K562 (cell line): ENCODE measurements at regions not wholly inside any gene's neighbourhood (a gene's known extent, or its start where the extent isn't known, plus 50 kb on each side); places are given as distances from the start of the nearest gene placed in this dataset.
A peak's percentile ranks its signal among the peaks of the same experiment; 100 is the strongest.
"Not testable (repeated sequence)": the region's sequence is repeated elsewhere in the genome, so short reads cannot be mapped to it uniquely, and the experiment has no call there.

Experiments
- ATAC-seq: fragments of 200-7000 bp; cut with Tn5 transposase; 3 replicates; pipeline ENCODE4 v1.9.1; 2020; ENCODE audit warnings: moderate library complexity
- BruUV-seq: library from RNA; stranded (reverse); fragments of 400-500 nt; replicated peaks from 2 replicates; lab custom pipeline; 2021; lab: Mats Ljungman, UMichigan
- CTCF ChIA-PET: fragments of 300-600 bp; formaldehyde crosslinking; extraction: SDS; loops from one replicate; lab custom pipeline; 2021; ENCODE audit warnings: low intra/inter-chr PET ratio; lab: Yijun Ruan, JAX
- POLR2A ChIA-PET: fragments of 300-600, 350-650 bp; sonication (Branson Sonifier 250); formaldehyde crosslinking; extraction: SDS; loops from one replicate; lab custom pipeline; 2021; ENCODE audit warnings: antibody characterized with exemption, inconsistent platforms; lab: Yijun Ruan, JAX
- DNase-seq, 4 experiments: peaks; one replicate each; pipeline versions ENCODE4 v3.0.0 to v3.0.0-alpha.2; 2011 to 2018; ENCODE audit warnings: low spot score in 3 of 4, mixed read lengths in 3 of 4; ENCODE audit errors: extremely low read depth in 1 of 4
- FAIRE-seq: peaks from 2 replicates; lab custom pipeline; 2011; peaks lifted over from hg19 to GRCh38; lab: Jason Lieb, UNC
- H2AFZ ChIP-seq: 2 replicates; pipeline ENCODE4 v1.6.0; 2011; ENCODE audit warnings: low read depth, low read length, control low read depth, inconsistent platforms
- H3K27ac ChIP-seq: fragments of 200-600 bp; 3 replicates; pipeline ENCODE4 v1.8.0; 2011; ENCODE audit warnings: low read depth, mild to moderate bottlenecking, control low read depth, inconsistent platforms, low read length, moderate library complexity, mixed read lengths; ENCODE audit errors: extremely low read depth
- H3K27me3 ChIP-seq, 2 experiments: fragments of 300-600 bp in 1 of 2; 2 replicates in 1 of 2; 3 replicates in 1 of 2; pipeline versions ENCODE4 v1.6.0 to v1.8.0; 2011; ENCODE audit warnings: inconsistent platforms in 2 of 2, low read length in 2 of 2, mild to moderate bottlenecking in 1 of 2, mixed read lengths in 1 of 2, moderate library complexity in 1 of 2; ENCODE audit not compliant: control insufficient read depth in 2 of 2, insufficient read depth in 2 of 2
- H3K36me3 ChIP-seq: fragments of 300-600 bp; 3 replicates; pipeline ENCODE4 v1.8.0; 2011; ENCODE audit warnings: mild to moderate bottlenecking, low read length, inconsistent platforms; ENCODE audit not compliant: control insufficient read depth, insufficient read depth
- H3K4me1 ChIP-seq, 2 experiments: fragments of 200-600 bp in 1 of 2; replicated peaks in 1 of 2; 2 replicates in 1 of 2; 3 replicates in 1 of 2; pipeline versions ENCODE4 v1.5.1 to v1.8.0; 2011; ENCODE audit warnings: inconsistent platforms in 2 of 2, low read length in 2 of 2, mild to moderate bottlenecking in 1 of 2, mixed read lengths in 1 of 2, moderate library complexity in 1 of 2; ENCODE audit not compliant: control insufficient read depth in 2 of 2, insufficient read depth in 2 of 2
- H3K4me2 ChIP-seq: 2 replicates; pipeline ENCODE4 v1.6.1; 2011; ENCODE audit warnings: low read length, control low read depth, inconsistent platforms, mixed read lengths; ENCODE audit not compliant: insufficient read depth
- H3K4me3 ChIP-seq: fragments of 200-600 bp; sonication (generic), shearing (Covaris generic); 2 replicates; pipeline ENCODE4 v1.5.1; 2016; ENCODE audit warnings: control low read depth, inconsistent platforms
- H3K79me2 ChIP-seq: fragments of 200-600 bp; 3 replicates; pipeline ENCODE4 v1.8.0; 2011; ENCODE audit warnings: low read length, inconsistent platforms; ENCODE audit not compliant: control insufficient read depth, insufficient read depth
- H3K9ac ChIP-seq, 2 experiments: 2 replicates each; pipeline versions ENCODE4 v1.6.0 to v1.6.1; 2011; ENCODE audit warnings: low read depth in 2 of 2, low read length in 2 of 2, control low read depth in 1 of 2, inconsistent platforms in 1 of 2, mild to moderate bottlenecking in 1 of 2, mixed read lengths in 1 of 2; ENCODE audit not compliant: insufficient read depth in 1 of 2
- H3K9me1 ChIP-seq: one replicate; pipeline ENCODE4 v1.6.0; 2011; ENCODE audit warnings: inconsistent platforms, mild to moderate bottlenecking, low read length, moderate library complexity; ENCODE audit not compliant: control insufficient read depth, insufficient read depth
- H3K9me3 ChIP-seq: replicated peaks from 2 replicates; pipeline ENCODE4 v1.5.1; 2011; ENCODE audit warnings: low read depth, low read length, inconsistent platforms; ENCODE audit not compliant: control insufficient read depth, insufficient read depth
- H4K20me1 ChIP-seq: replicated peaks from 2 replicates; pipeline ENCODE4 v1.6.1; 2011; ENCODE audit warnings: low read length, inconsistent platforms, mixed read lengths; ENCODE audit not compliant: control insufficient read depth, insufficient read depth
- FOSL1 ChIP-seq: fragments of 200-800 bp; sonication (Bioruptor generic); conservative IDR thresholded peaks from 2 replicates; pipeline ENCODE4 v1.6.1; 2016; ENCODE audit warnings: missing genetic modification characterization, missing compliant biosample characterization
- JUND ChIP-seq, 2 experiments: IDR thresholded peaks; 2 replicates in 1 of 2; 3 replicates in 1 of 2; pipeline ENCODE4 v1.6.1; 2011; ENCODE audit warnings: borderline replicate concordance in 2 of 2, low read depth in 2 of 2, low read length in 2 of 2, improper control_type of control experiment in 1 of 2, missing biosample characterization in 1 of 2, missing genetic modification characterization in 1 of 2, missing genetic modification reagents in 1 of 2
- TEAD4 ChIP-seq, 2 experiments: sonication (generic) in 1 of 2; formaldehyde crosslinking in 1 of 2; IDR thresholded peaks; 2 replicates each; pipeline versions ENCODE4 v1.6.1 to v1.8.0; 2012 to 2022; ENCODE audit warnings: borderline replicate concordance in 1 of 2, inconsistent platforms in 1 of 2, low read length in 1 of 2, mild to moderate bottlenecking in 1 of 2, missing genetic modification reagents in 1 of 2
- WGBS: fragments of 100-300 bp; shearing (Covaris generic); methylation state at CpG from one replicate; pipeline ENCODE4 v1.1.6; 2016; ENCODE audit warnings: low coverage, mixed read lengths; ENCODE audit not compliant: insufficient coverage; ENCODE audit errors: missing lambda C conversion rate; 5-methylcytosine and 5-hydroxymethylcytosine counted together
- in situ Hi-C: fragments of 300-500 bp; cut with MboI; formaldehyde crosslinking; loops from 4 replicates; pipeline ENCODE4 v1.15.0; 2018; ENCODE audit warnings: inconsistent platforms, mixed read lengths
- intact Hi-C: fragments of 100-400 bp; cut with micrococcal nuclease; formaldehyde crosslinking; loops from 2 replicates; pipeline ENCODE4 v1.14.2; 2022

DNA sequence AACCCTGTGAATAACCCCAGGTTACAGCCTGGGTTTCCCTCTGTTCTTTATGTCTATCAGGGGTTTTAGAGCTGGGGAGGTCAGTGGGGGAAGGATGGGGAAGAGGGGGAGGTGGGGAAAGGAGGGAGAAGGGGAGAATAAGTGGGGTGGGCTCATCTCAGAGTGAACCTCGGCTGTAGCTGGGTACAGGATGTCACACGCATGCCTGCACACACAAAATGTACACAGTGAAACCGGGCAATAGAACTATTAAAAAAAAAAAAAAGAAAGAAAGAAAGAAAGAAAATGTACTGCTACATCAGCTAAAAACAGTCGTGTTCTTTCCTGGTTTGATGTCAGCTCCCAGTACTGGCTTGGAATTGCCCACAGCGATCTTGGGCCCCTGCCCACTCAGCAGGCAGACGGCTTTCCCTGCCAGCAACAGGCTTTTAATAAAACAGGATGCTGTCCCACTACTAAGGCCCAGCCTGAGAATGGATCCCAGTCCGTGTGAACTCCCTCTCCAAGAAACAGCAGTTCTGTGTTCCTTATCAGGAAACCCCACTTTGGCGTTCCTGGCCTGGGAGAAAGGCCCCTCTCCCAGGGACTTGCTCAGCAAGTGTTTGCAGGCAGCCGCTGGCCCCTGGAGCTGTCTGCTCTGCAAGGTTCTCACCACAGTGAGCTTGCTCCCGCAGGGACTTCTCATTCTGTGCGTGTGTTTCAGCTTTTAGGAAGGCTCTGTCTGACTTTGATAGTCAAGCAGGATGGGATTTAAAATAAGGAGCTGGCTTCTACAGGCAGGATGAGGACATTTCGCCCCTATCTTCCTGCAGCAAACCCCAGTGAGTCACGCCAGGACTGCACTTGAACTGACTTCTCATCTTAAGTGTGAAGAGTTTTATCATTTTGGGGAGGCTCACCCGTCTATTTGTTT lies 225.6 kb downstream of the BCL2L11 start:
- ATAC-seq (peak; percentile 86), FAIRE-seq (peak; percentile 98)
- POLR2A ChIA-PET; TF ChIP-seq TEAD4 (CRISPR knock-in tag; IDR thresholded peaks at IDR 0.05; ENCODE audit: borderline replicate concordance); JUND (tag; IDR thresholded peaks at IDR 0.05; ENCODE audit: borderline replicate concordance, low read depth, low read length): not testable (repeated sequence)
- peak; percentile 47; the same call in 1 of the 2 replicates for TF ChIP-seq FOSL1 (tag)
- 0 out of 2 replicates have a peak, but pooled peaks have one; percentile 16 for TF ChIP-seq TEAD4 (IDR thresholded peaks at IDR 0.05; ENCODE audit: low read length)
- 0 out of 2 replicates have a peak, but pooled peaks have one; percentile 26 for TF ChIP-seq JUND (IDR thresholded peaks at IDR 0.05; ENCODE audit: borderline replicate concordance, low read depth, low read length)
- TF ChIP-seq, all 486 proteins: peak for 3; not testable (repeated sequence) for 483
- H3K4me3 ChIP-seq, H3K36me3 ChIP-seq, H4K20me1 ChIP-seq, H3K9me3 ChIP-seq, H3K9me1 ChIP-seq, CTCF ChIA-PET, in situ Hi-C loops, H3K27me3 ChIP-seq, H2AFZ ChIP-seq, intact Hi-C loops, H3K9ac ChIP-seq, BruUV-seq, H3K79me2 ChIP-seq, H3K4me1 ChIP-seq: not testable (repeated sequence)
- Histone ChIP-seq H3K4me2 (peak overlapping the region; percentile 41), H3K27ac (peak overlapping the region; percentile 74; the same call in 2 of the 3 replicates)
- peak in 1 of 4 experiments; percentile 75 for DNase-seq
- WGBS, result 0% methylated on average over 4 of the region's 14 CpGs

DNA sequence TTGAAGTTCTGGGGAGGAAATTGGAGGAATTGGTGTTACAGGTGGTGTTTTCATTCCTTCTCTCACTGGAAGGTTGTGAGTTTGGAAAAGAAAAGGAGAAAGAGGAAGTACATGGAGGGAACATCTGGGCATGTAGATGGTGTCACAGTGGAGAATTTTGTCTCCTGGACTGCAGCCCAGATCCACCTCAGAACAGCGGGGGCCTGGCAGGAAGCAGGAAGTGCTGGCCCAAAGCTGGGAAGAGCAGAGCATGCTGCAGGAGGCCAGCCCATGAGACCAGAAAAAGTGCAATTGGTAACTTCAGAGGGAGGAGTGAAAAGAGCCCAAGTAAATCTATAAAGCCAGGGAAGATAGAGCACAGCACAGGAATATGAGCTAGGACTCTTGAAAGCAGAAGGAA lies 227.0 kb downstream of the BCL2L11 start:
- H3K9me3 ChIP-seq, DNase-seq, POLR2A ChIA-PET, CTCF ChIA-PET, H3K4me3 ChIP-seq, H3K27me3 ChIP-seq, BruUV-seq, H3K9ac ChIP-seq, H3K27ac ChIP-seq, H3K9me1 ChIP-seq, H3K79me2 ChIP-seq, H4K20me1 ChIP-seq, H3K4me1 ChIP-seq, H3K36me3 ChIP-seq, H2AFZ ChIP-seq, in situ Hi-C loops, intact Hi-C loops, H3K4me2 ChIP-seq: not testable (repeated sequence)
- no CpG with 5 or more reads among the region's 1 CpG for WGBS
- ATAC-seq (peak; percentile 45), FAIRE-seq (peak; percentile 87)

DNA sequence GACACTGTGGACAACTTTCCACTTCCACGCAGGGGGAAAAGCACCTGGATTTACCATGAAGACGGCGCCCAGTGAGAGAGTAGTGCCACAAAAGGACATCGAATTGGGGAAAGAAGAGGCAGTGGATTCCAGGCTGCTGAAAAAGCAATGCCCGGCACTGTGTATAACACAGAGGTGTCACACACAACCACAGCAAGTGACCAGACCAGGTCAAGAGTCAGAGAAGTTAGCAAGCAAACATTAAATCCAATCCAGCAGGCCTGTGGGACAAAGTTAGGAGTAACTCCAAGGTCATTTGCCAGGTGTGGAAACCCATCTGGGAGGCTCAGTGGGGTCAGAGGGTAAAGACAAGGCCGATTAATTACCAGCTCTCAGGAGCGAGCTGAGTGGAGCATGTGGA lies 227.6 kb downstream of the BCL2L11 start:
- H2AFZ ChIP-seq, POLR2A ChIA-PET, intact Hi-C loops, H3K9ac ChIP-seq, H3K36me3 ChIP-seq, H3K4me1 ChIP-seq, ATAC-seq, CTCF ChIA-PET, in situ Hi-C loops, H3K27ac ChIP-seq, H3K79me2 ChIP-seq, H3K27me3 ChIP-seq, H4K20me1 ChIP-seq, H3K9me3 ChIP-seq, H3K4me2 ChIP-seq, DNase-seq, BruUV-seq, H3K9me1 ChIP-seq, H3K4me3 ChIP-seq: not testable (repeated sequence)
- FAIRE-seq, result peak; percentile 59
- no CpG with 5 or more reads among the region's 7 CpGs for WGBS
